ENCODE measurements at regions not wholly inside any gene's neighbourhood (a gene's known extent, or its start where the extent isn't known, plus 50 kb on each side); places are given as distances from the start of the nearest gene placed in this dataset.

GRCh38 chr4:138021139-138021830 lies 220.9 kb downstream of the SLC7A11 start (continued):
- TF ChIP-seq EZH2 (IDR thresholded peaks at IDR 0.05; ENCODE audit: low read depth, unreplicated experiment) (no peak), EZH2phosphoT487 (IDR thresholded peaks at IDR 0.05; ENCODE audit: unreplicated experiment) (no peak), ZNF114 (CRISPR knock-in tag; IDR thresholded peaks at IDR 0.05) (no peak), POLR2AphosphoS5 (IDR thresholded peaks at IDR 0.05; ENCODE audit: low read depth) (no peak), CTCF (conservative IDR thresholded peaks at IDR 0.05; ENCODE audit: low read depth in 2 of 2) (no peak)
- TF ChIP-seq, protein P1, sequence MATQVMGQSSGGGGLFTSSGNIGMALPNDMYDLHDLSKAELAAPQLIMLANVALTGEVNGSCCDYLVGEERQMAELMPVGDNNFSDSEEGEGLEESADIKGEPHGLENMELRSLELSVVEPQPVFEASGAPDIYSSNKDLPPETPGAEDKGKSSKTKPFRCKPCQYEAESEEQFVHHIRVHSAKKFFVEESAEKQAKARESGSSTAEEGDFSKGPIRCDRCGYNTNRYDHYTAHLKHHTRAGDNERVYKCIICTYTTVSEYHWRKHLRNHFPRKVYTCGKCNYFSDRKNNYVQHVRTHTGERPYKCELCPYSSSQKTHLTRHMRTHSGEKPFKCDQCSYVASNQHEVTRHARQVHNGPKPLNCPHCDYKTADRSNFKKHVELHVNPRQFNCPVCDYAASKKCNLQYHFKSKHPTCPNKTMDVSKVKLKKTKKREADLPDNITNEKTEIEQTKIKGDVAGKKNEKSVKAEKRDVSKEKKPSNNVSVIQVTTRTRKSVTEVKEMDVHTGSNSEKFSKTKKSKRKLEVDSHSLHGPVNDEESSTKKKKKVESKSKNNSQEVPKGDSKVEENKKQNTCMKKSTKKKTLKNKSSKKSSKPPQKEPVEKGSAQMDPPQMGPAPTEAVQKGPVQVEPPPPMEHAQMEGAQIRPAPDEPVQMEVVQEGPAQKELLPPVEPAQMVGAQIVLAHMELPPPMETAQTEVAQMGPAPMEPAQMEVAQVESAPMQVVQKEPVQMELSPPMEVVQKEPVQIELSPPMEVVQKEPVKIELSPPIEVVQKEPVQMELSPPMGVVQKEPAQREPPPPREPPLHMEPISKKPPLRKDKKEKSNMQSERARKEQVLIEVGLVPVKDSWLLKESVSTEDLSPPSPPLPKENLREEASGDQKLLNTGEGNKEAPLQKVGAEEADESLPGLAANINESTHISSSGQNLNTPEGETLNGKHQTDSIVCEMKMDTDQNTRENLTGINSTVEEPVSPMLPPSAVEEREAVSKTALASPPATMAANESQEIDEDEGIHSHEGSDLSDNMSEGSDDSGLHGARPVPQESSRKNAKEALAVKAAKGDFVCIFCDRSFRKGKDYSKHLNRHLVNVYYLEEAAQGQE (IDR thresholded peaks at IDR 0.05; ENCODE audit: unreplicated experiment), result no peak

DNA sequence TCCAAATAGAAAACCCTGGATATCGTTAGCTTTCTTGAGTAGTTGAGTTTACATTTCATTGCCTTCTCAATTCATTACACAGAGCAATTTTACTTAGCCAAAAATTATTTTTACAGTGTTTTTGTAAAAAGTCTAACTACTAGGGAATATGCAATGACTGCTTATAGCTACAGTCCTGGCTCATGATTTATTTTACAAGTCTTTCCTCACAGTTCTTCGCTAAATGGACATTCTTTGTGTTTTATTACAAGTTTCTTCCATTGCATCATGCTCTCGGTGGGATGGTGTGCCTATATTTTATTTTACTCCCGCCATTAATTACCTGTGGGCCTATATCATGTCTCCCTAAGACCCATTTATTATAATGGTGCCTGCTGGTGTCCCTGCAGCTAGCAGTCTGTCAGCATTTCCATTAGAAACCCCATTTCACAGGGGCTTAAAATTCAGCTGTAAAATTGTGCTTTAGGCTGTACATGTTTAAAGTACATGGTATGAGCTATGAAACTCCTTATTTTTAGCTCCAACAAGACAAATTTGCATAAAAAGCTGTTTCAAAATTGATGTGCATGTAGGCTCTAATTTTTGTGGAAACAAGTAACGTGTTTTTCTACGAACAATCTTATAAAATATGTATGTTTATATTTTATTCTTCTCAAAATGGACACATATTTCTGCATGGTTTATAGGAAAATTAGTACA lies 227.4 kb downstream of the SLC7A11 start:
- Histone ChIP-seq H3K4me3 (no peak overlapping the region), H4K20me1 (replicated peaks; ENCODE audit: insufficient read depth) (no peaks in the 10 kb centered on the region), H3K4me2 (no peak overlapping the region), H3K27ac (ENCODE audit: low read depth) (no peak overlapping the region), H3K27me3 (ENCODE audit: insufficient read depth) (no peaks in the 10 kb centered on the region), H2AFZ (no peak overlapping the region), H3K79me2 (replicated peaks; ENCODE audit: insufficient read depth) (no peaks in the 10 kb centered on the region), H3K9me2 (ENCODE audit: insufficient read depth) (no peaks in the 10 kb centered on the region), H3K36me3 (ENCODE audit: insufficient read depth) (no peaks in the 10 kb centered on the region), H3K4me1 (ENCODE audit: insufficient read depth) (no peaks in the 10 kb centered on the region), H3F3A (replicated peaks; ENCODE audit: low read depth) (no peaks in the 10 kb centered on the region)
- DNase-seq (ENCODE audit: low spot score) (no peak), ATAC-seq (no peak)
- Mint-ChIP-seq H3K36me3 (ENCODE audit: low read depth) (peaks cover 4% of the 10 kb centered on the region; the same call in 1 of the 3 replicates), H3K27me3 (ENCODE audit: insufficient read depth, low read depth, poor library complexity) (no peaks in the 10 kb centered on the region), H3K4me3 (no peak overlapping the region), H3K9me3 (peaks cover 4% of the 10 kb centered on the region; the same call in 2 of the 3 replicates), H3K27ac (no peak overlapping the region), H3K4me1 (no peaks in the 10 kb centered on the region)
- no peak for TF ChIP-seq STAT1 (IDR thresholded peaks at IDR 0.05; ENCODE audit: unreplicated experiment)
- TF ChIP-seq, protein P1 (IDR thresholded peaks at IDR 0.05; ENCODE audit: unreplicated experiment), result no peak
